Dedifferentiated amniotic fluid mesenchymal stem cell (primary cell): ENCODE measurements at regions not wholly inside any gene's neighbourhood (a gene's known extent, or its start where the extent isn't known, plus 50 kb on each side); places are given as distances from the start of the nearest gene placed in this dataset.

Experiments used
- DNase-seq: peaks from one replicate; pipeline ENCODE4 v3.0.0-alpha.2; 2016; ENCODE audit errors: extremely low spot score

DNA sequence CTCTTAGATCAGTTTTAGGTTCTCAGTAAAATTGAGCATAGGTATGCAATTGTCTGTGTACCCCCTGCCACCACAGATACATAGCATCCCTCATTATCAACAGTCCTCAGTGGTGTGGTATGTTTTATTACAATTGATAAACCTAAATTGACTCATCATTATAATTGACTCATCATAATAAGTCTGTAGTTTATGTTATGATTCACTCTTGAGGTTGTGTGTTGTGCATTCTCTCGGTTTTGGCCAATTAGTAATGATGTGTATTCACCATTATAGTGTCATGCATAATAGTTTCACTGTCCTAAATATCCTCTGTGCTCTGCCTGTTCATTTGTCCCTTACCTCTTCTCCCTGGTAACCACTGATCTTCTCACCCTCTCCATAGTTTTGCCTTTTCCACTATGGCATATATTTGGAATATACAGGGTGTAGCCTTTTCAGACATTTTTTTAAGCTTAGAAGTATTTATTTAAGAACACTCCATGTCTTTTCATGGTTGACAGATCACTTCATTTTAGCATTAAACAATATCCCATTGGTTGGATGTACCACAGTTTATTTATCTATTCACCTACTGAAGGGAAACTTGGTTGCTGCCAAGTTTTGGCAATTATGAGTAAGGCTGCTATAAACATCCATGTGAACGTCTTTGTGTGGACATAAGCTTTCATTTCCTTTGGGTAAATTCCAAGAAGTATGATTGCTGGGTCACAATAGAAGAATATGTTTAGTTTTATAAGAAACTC lies 1620.6 kb upstream of the MIR17HG start:
- DNase-seq, result no peak

DNA sequence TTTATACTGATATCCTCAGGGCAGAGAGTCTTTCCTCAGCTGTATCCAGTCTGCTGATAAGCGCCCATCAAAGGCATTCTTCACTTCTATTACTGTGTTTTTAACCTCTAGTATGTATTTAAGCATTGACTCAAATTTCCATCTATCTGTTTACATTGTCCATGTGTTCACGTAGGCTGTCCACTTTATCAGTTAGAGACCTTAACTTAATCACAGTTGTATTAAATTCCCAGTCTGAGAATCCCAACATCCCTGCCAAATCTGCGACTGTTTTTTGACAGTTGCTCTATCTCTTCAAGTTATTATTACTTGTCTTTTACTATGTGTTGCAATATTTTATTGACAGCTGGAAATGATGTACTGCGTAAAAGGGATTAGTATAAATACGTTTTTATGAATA lies 1613.7 kb upstream of the MIR17HG start:
- DNase-seq, result no peak

DNA sequence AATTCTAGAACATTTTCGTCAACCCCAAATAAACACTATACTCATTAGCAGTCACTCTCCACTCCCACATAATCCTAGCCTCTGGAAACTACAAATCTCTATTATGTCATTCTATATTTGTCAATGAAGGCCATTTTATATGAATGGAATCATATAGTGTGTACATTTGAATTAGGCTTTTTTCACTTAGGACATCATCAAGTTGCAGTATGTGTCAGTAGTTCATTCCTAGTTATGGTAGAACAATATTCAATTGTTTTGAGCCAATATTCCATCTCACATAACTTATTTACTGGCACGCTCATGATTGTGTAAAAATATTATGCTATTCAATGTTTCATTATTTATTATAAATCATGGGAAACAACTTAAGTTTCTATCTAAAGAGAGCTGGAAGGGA lies 1610.4 kb upstream of the MIR17HG start:
- no peak for DNase-seq

DNA sequence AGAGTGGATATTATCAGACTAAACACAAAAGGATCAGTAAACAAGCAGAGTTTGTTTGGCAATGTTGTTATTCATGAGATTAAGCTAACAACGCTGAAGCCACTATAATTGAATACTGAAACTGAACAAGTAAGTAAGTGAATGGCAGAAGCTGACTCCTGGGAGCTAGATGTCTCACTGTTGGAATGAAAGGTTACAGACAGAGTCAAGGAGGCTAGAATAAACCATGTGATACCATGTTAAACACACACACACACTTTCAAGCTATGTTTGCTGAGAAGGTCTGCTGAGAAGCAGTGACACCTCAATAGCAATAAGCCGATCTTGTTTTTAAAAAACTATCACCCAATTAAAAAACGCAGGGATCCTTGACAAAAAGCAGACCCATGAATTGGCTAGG lies 1609.4 kb upstream of the MIR17HG start:
- DNase-seq, result no peak

GRCh38 chr13:89740994-89741685 lies 1606.3 kb upstream of the MIR17HG start:
- no peak for DNase-seq

- no peak for DNase-seq
Observed at GRCh38 chr13:89746554-89746953, 1600.9 kb upstream of the MIR17HG start.

- DNase-seq, result no peak
Observed at GRCh38 chr13:89748716-89749115, 1598.8 kb upstream of the MIR17HG start.

GRCh38 chr13:89749888-89750287 lies 1597.6 kb upstream of the MIR17HG start:
- DNase-seq, result no peak

DNA sequence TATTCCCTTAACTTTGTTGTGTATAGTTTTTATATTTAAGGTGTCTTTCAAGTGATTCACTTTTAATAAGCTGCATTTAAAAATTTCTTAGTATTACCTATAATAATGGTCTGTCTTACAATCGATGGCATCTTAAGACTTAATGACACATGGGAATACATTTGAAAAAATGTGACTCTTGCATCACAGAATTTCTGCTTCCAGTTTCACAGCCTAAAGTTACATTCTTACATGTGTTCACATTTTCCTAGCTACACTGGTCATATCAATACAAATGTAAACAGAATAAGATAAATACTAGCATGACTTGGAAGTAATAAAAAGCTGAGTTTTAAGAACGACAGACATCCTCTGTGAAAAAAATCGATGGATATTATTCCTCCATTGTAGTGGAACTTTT lies 1597.1 kb upstream of the MIR17HG start:
- no peak for DNase-seq

- DNase-seq, result no peak
Observed at GRCh38 chr13:89751432-89751930, 1596.0 kb upstream of the MIR17HG start.

GRCh38 chr13:89752394-89752793 lies 1595.1 kb upstream of the MIR17HG start:
- DNase-seq, result no peak

DNA sequence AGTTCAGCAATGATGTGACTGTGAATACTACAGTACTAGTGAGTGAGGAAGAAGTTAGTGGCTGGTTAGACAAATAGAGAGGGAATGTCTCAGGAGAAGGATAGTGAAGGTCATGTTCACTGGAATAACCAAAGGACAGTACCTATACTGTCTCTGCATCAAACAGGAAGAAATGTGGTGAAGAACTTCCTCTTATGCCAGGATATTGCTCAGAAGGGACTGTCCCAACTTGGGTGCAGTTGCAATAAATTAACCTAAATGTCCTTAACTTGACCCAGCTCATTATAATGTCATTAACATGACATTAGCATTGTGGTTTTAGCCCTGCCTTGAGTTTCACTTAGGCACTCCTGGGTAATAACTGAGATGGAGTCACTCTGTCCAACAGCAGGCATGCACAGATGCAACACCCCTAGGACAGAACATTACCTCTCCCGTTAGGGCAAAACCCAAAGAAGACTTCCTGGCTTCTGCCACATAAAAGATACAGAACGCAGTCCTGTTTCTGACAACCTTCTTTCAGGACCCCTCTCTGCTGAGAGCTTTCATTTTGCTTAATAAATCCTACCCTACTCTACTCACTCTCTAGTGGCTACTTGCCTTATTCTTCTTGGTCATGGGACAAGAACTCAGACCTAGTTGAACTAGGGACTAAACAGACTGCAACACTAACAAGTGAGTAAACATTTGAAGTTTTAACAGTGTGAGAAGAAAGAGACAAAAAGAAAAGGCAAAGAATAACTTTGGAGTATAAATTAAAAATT lies 1591.6 kb upstream of the MIR17HG start:
- DNase-seq, result no peak

DNA sequence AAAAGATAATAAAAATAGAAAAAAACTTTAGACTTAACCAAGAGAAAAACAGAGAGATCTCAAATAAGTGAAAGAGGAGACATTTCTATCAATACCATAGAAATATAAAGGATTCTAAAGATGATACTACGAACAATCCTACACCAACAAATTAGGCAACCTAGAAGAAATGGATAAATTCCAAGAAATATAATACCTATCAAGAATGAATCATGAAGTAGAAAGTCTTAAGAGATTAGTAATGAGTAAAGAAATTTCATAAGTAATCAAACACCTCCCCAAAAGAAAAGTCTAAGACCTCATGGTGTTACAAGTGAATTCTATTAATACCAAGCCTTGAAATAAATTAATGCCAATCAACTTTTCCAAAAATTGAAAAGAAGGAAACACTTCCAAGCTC lies 1584.5 kb upstream of the MIR17HG start:
- DNase-seq, result no peak

- DNase-seq, result no peak
Observed at GRCh38 chr13:89783221-89783755, 1564.2 kb upstream of the MIR17HG start.

DNA sequence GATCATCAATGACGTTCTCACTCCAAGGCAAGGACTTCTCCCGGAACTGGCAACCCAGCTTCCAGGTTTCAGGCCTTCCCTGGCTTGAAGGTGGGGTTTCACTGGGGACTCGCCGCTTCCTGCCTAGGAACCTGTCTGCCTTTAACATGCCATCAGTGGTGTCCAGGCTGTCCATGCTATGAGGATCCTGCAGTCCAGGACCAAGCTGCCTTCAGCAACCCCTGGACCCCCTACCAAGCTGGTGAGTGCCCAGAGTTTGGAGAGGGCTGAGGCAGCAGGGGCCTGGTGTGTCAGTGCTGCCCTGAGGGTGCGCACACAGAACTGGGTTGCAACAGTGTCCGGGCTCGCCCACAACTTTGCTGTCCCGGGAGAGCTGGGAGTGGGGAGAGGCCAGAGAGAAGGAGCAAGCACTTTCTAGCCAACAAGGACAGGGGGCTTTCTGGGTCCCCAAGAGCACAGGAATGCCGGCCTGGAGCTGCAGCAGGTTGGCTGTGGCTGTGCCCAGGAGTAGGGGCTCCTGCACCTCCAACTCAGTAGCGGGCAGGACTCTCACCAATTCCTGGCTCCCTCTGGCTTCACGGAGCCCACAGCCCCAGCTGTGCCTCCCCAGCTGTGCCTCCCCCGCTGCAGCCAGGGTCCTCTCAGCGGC lies 1563.2 kb upstream of the MIR17HG start:
- no peak for DNase-seq

DNA sequence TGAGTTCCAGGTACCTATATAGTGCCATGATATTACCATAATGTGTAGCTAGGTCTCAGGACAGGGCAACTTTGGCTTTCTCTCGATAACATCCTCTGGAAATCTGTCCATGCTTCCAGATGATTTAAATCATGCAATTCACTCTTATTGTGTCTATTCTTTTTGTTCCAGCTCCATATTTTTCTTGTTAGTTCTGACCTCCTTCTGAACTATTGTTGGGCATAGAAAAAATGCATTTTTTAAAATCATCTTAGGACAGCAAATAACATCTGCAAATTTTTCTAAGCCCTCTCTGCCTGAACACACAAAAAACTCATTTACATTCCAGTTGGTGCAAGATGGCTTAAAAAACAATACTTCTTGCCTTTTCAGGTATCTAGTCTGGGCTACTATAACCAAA lies 1561.0 kb upstream of the MIR17HG start:
- DNase-seq, result no peak

DNA sequence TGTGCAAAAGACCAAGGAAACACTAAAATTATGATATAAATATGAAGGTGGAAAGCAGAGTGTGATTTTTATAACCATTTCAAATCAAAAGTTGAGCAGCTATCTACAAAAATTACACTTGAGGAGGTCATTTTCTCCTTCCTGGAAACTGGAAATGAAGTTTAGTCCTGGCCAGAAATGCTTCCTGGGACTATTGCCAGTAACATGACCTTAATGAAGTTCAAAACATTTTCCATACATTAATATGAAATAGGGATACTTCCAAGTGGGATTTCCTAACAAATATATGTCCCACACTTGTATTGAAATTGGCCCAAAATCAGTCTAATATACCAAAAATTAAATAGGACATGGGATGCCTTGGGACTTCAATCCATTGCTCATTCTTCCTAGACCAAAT lies 1556.8 kb upstream of the MIR17HG start:
- DNase-seq, result no peak

DNA sequence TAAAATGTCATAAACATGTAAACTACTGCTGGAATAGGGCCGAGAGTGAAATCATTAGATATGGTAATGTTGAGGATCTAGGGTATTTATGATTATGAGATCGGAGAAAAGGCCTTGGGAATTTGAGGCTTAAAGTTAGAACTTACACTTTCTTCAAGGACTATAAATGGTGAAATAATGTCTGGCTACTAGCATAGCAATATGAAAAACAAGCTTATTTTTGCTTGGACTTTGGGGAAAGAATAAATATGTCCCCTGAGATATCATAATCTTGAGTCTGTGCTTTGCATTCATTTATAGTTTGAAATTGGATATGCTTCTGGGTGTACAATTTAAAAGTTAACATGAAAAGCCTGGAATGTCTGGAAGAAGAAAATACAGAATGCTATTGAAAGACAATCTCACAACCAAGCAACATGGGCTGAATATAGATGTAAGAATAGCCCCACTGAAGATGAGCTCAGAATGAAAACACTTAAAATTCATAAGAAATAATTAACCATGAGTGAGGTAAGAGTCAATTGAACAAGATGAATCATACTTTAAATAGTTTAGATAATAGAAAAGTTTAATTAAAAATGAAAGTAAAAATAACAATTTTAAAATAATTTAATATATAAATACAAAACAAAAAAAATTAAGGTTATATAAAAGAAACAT lies 1555.4 kb upstream of the MIR17HG start:
- DNase-seq, result no peak

DNA sequence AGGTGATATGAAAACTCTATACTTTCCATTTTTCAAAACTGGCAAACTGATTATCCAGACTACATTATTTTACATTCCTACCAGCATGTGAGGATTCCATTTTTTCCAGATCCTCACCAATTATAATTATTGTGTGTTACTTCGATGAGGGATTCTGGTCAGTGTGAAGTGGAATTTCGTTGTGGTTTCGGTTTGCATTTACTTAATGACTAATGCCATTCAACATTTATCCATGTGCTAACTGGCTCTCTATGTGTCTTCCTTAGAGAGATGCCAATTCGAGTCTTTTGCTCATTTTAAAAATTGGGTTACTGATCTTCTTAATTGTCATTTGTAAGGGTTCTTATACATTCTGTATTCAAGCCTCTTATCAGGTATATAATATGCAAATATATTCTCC lies 1551.3 kb upstream of the MIR17HG start:
- DNase-seq, result no peak

- DNase-seq, result no peak
Observed at GRCh38 chr13:89803839-89804238, 1543.6 kb upstream of the MIR17HG start.

DNA sequence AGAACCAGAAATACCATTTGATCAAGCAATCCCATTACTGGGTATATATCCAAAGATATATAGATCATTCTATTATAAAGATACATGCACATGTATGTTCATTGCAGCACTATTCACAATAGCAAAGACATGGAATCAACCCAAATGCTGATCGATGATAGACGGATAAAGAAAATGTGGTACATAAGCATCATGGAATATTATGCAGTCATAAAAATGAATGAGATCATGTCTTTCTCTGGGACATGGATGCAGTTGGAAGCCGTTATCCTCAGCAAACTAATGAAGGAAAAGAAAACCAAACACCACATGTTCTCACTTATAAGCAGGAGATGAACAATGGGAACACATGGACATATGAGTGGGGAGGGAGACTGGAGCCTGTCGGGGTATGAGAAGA lies 1540.9 kb upstream of the MIR17HG start:
- no peak for DNase-seq
